Activated CD8-positive, alpha-beta T cell treated with anti-CD3 and anti-CD28 coated beads for 36 hours (primary cell): ENCODE measurements at regions not wholly inside any gene's neighbourhood (a gene's known extent, or its start where the extent isn't known, plus 50 kb on each side); places are given as distances from the start of the nearest gene placed in this dataset.
A peak's percentile ranks its signal among the peaks of the same experiment; 100 is the strongest.
"Not testable (repeated sequence)": the region's sequence is repeated elsewhere in the genome, so short reads cannot be mapped to it uniquely, and the experiment has no call there.

Experiments used
- ATAC-seq: fragments of 200-7000 bp; cut with Tn5 transposase; one replicate; pipeline ENCODE4 v1.10.0; 2021; ENCODE audit warnings: mild to moderate bottlenecking, moderate library complexity
- CTCF ChIA-PET: fragments of 350-600 bp; sonication (Branson Sonifier 250); formaldehyde crosslinking; loops from one replicate; lab custom pipeline; 2021; ENCODE audit warnings: antibody characterized with exemption; lab: Charles Lee
- POLR2A ChIA-PET: fragments of 350-600 bp; sonication (Branson Sonifier 250); formaldehyde crosslinking; loops from one replicate; lab custom pipeline; 2021; ENCODE audit warnings: antibody characterized with exemption; lab: Charles Lee
- DNase-seq: peaks from one replicate; pipeline ENCODE4 v3.0.0-alpha.2; 2020
- H3K27ac Mint-ChIP-seq: one replicate; pipeline ENCODE4 v1.8.0; 2021; ENCODE audit warnings: mild to moderate bottlenecking, mixed read lengths
- H3K27me3 Mint-ChIP-seq: one replicate; pipeline ENCODE4 v1.8.0; 2021; ENCODE audit warnings: mixed read lengths
- H3K36me3 Mint-ChIP-seq: one replicate; pipeline ENCODE4 v1.8.0; 2021; ENCODE audit warnings: low read depth, mixed read lengths
- H3K4me1 Mint-ChIP-seq: one replicate; pipeline ENCODE4 v1.8.0; 2021; ENCODE audit warnings: low read depth, mixed read lengths
- H3K4me3 Mint-ChIP-seq: one replicate; pipeline ENCODE4 v1.8.0; 2021; ENCODE audit warnings: mild to moderate bottlenecking, moderate library complexity, mixed read lengths
- H3K9me3 Mint-ChIP-seq: one replicate; pipeline ENCODE4 v1.8.0; 2021; ENCODE audit warnings: mixed read lengths
- CTCF ChIP-seq: fragments of 200-600 bp; IDR thresholded peaks from one replicate; pipeline ENCODE4 v1.8.0; 2022; ENCODE audit warnings: antibody characterized with exemption, mild to moderate bottlenecking
- intact Hi-C: fragments of 100-400 bp; cut with micrococcal nuclease; formaldehyde crosslinking; loops from one replicate; pipeline ENCODE4 v1.10.0; 2022

DNA sequence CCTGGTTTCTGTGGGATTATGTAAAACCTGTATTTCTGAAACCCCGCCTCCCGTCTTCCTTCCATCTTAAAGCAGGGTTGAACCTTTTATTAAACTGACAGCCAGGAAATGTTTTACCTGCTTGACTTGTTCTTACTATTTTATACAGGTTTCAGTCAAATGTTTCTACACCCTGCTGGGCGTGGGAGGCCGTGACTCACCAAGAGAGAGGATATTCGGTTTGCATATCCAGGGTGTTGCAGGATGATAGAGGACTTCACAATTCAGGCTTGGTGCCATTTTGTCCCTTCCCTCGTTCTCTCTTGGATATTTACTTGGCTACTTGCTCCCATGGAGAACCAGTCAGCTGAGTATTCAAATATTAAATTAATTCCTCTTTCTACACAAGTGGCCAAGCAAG, 69.7 kb downstream of the ARF6 start:
- POLR2A ChIA-PET, result interaction anchor here (1.0 to 2.4 kb wide), 3 partner anchors 22 to 37 kb away, joined by 3 to 7 read pairs (median 5); no protein-coding TSS in a partner anchor
- no peaks in the 10 kb centered on the region for H3K9me3 Mint-ChIP-seq
- H3K36me3 Mint-ChIP-seq, result peaks cover 3% of the 10 kb centered on the region
- ATAC-seq (peak; percentile 67), DNase-seq (peak; percentile 85)
- peak overlapping the region; percentile 34 for H3K27ac Mint-ChIP-seq
- no peak for TF ChIP-seq CTCF
- no peaks in the 10 kb centered on the region for H3K27me3 Mint-ChIP-seq
- intact Hi-C loops, result no loop called here
- peaks cover 41% of the 10 kb centered on the region for H3K4me1 Mint-ChIP-seq
- CTCF ChIA-PET, result interaction anchor here (1.7 kb wide), 1 partner anchor 8 kb away, joined by 5 read pairs; no protein-coding TSS in a partner anchor
- no peak overlapping the region for H3K4me3 Mint-ChIP-seq

- intact Hi-C loops, H3K27ac Mint-ChIP-seq, POLR2A ChIA-PET, H3K9me3 Mint-ChIP-seq, DNase-seq, H3K27me3 Mint-ChIP-seq, H3K4me3 Mint-ChIP-seq, H3K36me3 Mint-ChIP-seq, ATAC-seq: not testable (repeated sequence)
- CTCF ChIA-PET, result interaction anchor here (1.2 kb wide), 1 partner anchor 12 kb away, joined by 3 read pairs; no protein-coding TSS in a partner anchor
- H3K4me1 Mint-ChIP-seq, result peaks cover 40% of the 10 kb centered on the region
Observed at GRCh38 chr14:49965068-49965651, 72.3 kb downstream of the ARF6 start.

GRCh38 chr14:49966304-49966809, 73.5 kb downstream of the ARF6 start:
- Mint-ChIP-seq H3K9me3 (no peaks in the 10 kb centered on the region), H3K4me3 (no peak overlapping the region), H3K27me3 (no peaks in the 10 kb centered on the region), H3K27ac (no peak overlapping the region), H3K4me1 (peaks cover 42% of the 10 kb centered on the region), H3K36me3 (peaks cover 3% of the 10 kb centered on the region)
- no peak for DNase-seq
- POLR2A ChIA-PET, result interaction anchor here (0.6 kb wide), 1 partner anchor 97 kb away, joined by 3 read pairs; no protein-coding TSS in a partner anchor
- intact Hi-C loops, result no loop called here
- no peak for TF ChIP-seq CTCF
- CTCF ChIA-PET, result interaction anchor here (0.6 to 1.2 kb wide), 2 partner anchors 13 to 22 kb away, joined by 3 read pairs; no protein-coding TSS in a partner anchor
- ATAC-seq, result no peak

DNA sequence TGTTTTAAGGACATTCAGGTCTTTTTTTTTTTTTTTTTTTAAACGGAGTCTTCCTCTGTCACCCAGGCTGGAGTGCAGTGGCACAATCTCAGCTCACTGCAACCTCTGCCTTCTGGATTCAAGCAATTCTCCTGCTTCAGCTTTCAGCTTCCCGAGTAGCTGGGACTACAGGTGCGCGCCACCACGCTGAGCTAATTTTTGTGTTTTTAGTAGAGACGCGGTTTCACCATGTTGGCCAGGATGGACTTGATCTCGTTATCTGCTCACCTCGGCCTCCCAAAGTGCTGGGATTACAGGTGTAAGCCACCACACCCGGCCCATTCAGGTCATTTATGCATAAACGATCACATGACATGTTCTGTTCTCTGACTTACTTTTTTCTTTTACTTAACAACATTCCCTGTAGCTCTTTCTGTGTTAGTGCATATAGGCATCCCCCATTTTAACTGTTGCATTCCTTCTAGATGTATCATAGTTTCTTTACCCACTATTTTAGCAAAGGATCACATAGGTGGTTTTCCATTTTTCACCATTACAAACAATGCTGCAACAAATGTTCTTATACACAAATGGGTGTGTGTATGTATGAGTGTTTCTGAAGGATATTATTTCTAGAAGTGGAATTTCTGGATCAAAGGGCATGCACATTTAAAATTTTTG, 74.2 kb downstream of the ARF6 start:
- ChIA-PET POLR2A (no interaction called here), CTCF (interaction anchor here (0.6 kb wide), 1 partner anchor 21 kb away, joined by 3 read pairs; no protein-coding TSS in a partner anchor)
- peaks cover 42% of the 10 kb centered on the region for H3K4me1 Mint-ChIP-seq

More for the DNA sequence above, 74.2 kb downstream of the ARF6 start:
- intact Hi-C loops, result no loop called here
- Mint-ChIP-seq H3K4me3 (no peak overlapping the region), H3K27me3 (no peaks in the 10 kb centered on the region), H3K27ac (no peak overlapping the region), H3K36me3 (peaks cover 3% of the 10 kb centered on the region), H3K9me3 (no peaks in the 10 kb centered on the region)
- no peak for DNase-seq
- no peak for TF ChIP-seq CTCF
- no peak for ATAC-seq
